HG02571 (cell line): ENCODE measurements at regions not wholly inside any gene's neighbourhood (a gene's known extent, or its start where the extent isn't known, plus 50 kb on each side); places are given as distances from the start of the nearest gene placed in this dataset.
A peak's percentile ranks its signal among the peaks of the same experiment; 100 is the strongest.

ENCODE experiments used
- ATAC-seq: cut with Tn5 transposase; IDR thresholded peaks from one replicate; pipeline ENCODE4 v1.9.1; 2021; ENCODE audit warnings: mild to moderate bottlenecking, moderate library complexity; ENCODE audit not compliant: unreplicated experiment

GRCh38 chr10:3631701-3632330 is 153.2 kb downstream of the KLF6 start:
- ATAC-seq: no peak

GRCh38 chr10:3631291-3631690 is 153.7 kb downstream of the KLF6 start:
- ATAC-seq: no peak

- ATAC-seq: peak; percentile 57
These were observed 158.9 kb downstream of the KLF6 start for GRCh38 chr10:3625959-3626751.

GRCh38 chr10:3624367-3624766 is 160.6 kb downstream of the KLF6 start:
- ATAC-seq: no peak

GRCh38 chr10:3623746-3624145 is 161.3 kb downstream of the KLF6 start:
- peak; percentile 61 for ATAC-seq

- peak; percentile 34 for ATAC-seq
These were observed 162.0 kb downstream of the KLF6 start for GRCh38 chr10:3622845-3623621.

GRCh38 chr10:3622427-3622826 is 162.6 kb downstream of the KLF6 start:
- no peak for ATAC-seq

- ATAC-seq: no peak
These were observed 164.2 kb downstream of the KLF6 start for GRCh38 chr10:3620818-3621217.

- ATAC-seq: no peak
These were observed 165.8 kb downstream of the KLF6 start for GRCh38 chr10:3619241-3619640.

- no peak for ATAC-seq
These were observed 168.1 kb downstream of the KLF6 start for GRCh38 chr10:3616880-3617279.

- no peak for ATAC-seq
These were observed 171.7 kb downstream of the KLF6 start for GRCh38 chr10:3613318-3613717.

- no peak for ATAC-seq
These were observed 172.6 kb downstream of the KLF6 start for GRCh38 chr10:3612183-3613001.

- no peak for ATAC-seq
These were observed 178.7 kb downstream of the KLF6 start for GRCh38 chr10:3606309-3606708.

GRCh38 chr10:3605882-3606281 is 179.1 kb downstream of the KLF6 start:
- no peak for ATAC-seq

- no peak for ATAC-seq
These were observed 189.3 kb downstream of the KLF6 start for GRCh38 chr10:3595736-3596135.

GRCh38 chr10:3593611-3594010 is 191.4 kb downstream of the KLF6 start:
- no peak for ATAC-seq

GRCh38 chr10:3592424-3592823 is 192.6 kb downstream of the KLF6 start:
- no peak for ATAC-seq

- ATAC-seq: no peak
These were observed 196.2 kb downstream of the KLF6 start for GRCh38 chr10:3588816-3589215.

GRCh38 chr10:3588346-3588745 is 196.7 kb downstream of the KLF6 start:
- no peak for ATAC-seq

GRCh38 chr10:3584926-3585784 is 199.9 kb downstream of the KLF6 start:
- no peak for ATAC-seq
